HG03571 (cell line): ENCODE measurements at regions not wholly inside any gene's neighbourhood (a gene's known extent, or its start where the extent isn't known, plus 50 kb on each side); places are given as distances from the start of the nearest gene placed in this dataset.

Experiments
- ATAC-seq: cut with Tn5 transposase; IDR thresholded peaks from one replicate; pipeline ENCODE4 v1.9.1; 2021; ENCODE audit not compliant: unreplicated experiment

DNA sequence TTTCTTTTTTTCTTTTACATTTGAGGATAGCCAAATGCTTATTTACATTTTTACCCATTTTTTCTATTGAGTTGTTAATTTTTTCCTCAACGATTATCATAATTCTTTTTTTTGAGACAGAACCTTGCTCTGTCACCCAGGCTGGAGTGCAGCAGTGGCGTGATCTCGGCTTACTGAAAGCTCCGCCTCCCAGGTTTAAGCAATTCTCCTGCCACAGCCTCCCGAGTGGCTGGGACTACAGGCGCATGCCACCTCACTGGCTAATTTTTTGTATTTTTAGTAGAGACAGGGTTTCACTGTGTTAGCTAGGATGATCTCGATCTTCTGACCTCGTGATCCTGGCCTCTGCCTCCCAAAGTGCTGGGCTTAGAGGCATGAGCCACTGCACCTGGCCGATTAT, 208.7 kb downstream of the LIG4 start:
- ATAC-seq, result no peak

DNA sequence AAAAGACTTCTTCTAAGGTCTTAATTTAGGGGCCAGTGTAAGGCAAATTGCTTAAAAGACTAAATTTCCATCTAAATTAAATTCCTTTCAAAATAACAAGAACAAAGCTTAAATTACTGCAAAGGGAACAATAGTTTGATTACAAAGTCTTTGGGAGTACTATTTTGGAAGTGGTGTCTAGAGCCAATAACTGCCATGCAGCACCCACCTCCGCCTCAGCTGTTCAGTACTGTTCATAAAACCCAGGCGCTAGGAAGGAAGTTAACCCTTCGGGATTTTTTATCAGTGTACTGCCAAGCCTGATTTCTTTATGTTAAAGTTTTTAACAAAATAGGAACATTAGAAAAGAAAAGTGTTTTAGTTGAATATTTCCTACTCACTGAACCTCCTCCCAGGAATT, 210.1 kb downstream of the LIG4 start:
- no peak for ATAC-seq

DNA sequence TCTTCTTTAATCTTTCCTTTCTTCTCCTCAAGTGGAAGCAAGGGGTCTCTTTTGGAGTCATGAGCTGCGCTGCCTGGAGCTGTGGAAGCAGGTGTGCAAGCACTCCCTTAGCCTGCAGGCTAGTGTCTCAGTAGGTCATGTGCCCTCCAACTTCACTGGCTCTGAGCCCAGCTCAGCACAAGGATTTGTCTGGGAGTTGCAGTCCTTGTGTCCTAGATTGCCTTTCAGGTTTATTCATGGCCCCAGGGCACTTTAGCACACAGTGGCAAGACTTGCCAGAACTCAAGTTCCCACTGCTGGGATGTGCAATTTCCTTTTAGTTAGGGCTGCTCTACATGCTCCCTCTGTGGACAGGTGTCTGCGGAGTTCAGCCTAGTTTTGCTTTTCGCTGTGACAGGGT, 211.7 kb downstream of the LIG4 start:
- no peak for ATAC-seq

DNA sequence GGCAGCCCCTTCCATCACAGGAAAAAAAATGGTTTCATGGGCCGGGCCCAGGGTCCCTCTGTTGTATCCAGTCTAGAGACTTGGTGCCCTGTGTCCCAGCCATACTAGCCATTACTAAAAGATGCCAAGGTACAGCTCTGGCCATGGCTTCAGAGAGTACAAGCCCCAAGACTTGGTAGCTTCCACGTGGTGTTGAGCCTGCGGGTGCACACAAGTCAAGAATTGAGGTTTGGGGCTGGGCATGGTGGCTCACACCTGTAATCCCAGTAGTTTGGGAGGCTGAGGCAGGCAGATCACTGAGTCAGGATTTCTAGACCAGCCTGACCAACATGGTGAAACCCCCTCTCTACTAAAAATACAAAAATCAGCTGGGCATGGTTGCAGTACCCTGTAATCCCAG, 214.3 kb downstream of the LIG4 start:
- no peak for ATAC-seq

DNA sequence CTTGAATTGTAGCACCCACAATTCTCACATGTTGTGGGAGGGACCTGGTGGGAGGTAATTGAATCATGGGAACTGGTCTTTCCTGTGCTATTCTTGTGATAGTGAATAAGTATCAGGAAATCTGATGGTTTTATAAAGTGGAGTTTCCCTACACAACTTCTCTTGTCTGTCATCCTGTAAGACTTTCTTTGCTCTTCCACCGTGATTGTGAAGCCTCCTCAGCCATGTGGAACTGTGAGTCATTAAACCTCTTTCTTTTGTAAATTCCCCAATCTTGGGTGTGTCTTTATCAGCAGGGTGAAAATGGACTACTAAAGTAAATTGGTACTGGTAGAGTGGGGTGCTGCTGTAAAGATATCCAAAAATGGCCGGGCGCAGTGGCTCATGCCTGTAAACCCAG, 215.6 kb downstream of the LIG4 start:
- ATAC-seq, result no peak

DNA sequence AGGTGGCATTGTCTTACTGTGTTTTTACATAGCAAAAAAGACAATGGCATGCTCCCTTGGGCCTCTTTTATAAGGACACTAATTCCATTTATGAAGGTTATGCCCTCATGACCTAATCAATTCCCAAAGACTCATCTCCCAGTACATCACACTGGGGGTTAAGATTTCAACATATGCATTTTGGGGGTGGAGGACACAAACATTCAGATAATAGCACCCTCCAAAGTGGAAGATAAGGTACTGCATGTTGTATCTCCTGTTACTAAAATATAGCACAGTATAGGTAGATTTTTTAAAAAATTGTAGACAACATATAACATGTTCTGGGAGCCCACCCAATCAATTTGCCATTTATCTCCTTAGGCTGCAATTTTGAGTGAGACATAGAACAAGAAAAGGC, 221.2 kb downstream of the LIG4 start:
- ATAC-seq, result no peak

DNA sequence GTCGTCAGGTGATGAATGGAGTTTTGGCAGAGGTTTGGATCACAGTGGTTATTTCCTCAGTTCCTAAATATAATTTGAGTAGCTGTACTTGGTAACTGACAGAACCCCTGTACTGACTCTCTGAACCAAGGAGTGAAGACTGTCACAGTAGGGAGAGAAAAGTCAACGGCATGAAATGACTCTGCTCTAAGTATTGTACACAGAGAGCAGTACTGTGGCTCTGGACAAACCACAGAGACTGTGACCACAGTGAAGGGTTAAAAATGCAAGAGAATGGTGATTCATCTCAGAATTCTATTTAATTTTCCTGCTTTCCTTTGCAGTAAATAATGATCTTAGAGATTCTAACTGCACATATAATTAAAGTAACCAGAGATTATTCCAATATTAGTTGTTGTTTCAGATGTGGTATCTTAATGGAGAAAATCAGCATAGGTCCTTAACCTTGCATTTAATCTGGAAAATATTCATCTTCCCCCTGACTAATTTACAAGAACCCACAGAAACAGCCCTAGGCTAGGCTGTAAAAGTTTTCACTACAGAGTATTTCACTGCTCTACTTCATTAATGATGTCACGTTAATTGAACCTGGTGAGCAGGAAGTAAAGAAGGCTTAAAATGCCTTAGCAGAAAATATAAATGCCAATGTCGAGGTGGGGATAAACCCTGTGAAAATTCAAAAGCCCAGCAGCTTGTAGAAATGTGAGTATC, 221.9 kb downstream of the LIG4 start:
- ATAC-seq, result no peak

DNA sequence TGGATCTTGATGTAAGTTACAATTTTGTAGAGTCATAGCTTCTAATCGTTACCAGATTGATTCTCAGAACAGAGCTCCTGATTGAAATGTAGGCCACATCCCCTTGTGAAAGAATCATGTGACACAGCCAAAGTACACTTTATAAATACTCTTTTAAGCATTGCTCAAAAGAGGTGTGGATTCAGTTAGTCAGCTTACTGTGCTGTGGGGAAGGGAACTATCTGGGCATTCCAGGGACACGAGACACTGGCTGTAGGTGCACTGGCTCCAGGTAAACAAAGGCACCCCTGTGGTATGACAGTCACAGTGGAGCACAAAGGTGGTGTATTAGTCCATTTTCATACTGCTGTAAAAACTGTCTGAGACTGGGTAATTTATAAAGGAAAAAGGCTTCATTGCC, 222.8 kb downstream of the LIG4 start:
- no peak for ATAC-seq

DNA sequence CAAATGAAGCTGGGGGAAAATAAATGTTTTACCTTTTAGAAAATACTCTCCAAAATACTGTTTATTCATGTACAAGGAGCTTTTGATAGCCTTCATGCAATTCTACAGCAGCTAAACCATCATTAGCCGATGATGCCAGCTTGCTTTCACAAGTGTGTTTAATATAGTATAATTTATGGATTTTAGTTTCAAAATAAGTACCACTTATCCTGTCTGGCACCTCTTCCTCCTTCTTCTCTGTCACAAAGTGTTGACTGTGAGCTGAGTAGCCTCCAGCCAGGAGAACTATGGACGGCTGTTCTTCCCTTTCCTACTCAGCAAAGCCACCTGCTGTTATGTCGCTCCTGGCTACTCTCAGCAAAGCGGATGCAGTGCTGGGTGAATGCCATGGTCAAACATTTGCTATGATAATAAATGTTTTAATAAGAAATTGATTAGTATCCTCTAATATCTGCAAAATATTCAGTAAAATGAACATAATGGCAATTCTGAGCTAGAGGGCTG, 238.2 kb downstream of the LIG4 start:
- no peak for ATAC-seq

DNA sequence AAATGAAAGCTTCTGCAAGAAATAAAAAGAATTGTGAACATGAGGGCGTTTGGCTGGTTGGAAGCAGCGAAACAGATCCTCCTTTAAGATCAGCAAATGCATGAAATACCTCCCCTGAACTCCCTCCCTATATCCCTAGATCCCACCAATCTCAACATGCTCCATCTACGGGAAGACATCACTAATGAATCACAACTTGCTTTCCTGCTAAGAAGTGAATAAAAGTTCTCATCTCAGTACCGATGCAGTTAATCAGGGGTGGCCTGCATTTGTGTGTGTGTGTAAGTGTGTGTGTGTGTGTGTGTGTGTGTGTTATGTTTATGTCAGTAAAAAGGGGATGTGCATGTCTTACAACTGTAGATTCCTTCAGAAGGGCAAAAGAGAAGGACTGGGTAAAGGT, 238.7 kb downstream of the LIG4 start:
- ATAC-seq, result no peak

DNA sequence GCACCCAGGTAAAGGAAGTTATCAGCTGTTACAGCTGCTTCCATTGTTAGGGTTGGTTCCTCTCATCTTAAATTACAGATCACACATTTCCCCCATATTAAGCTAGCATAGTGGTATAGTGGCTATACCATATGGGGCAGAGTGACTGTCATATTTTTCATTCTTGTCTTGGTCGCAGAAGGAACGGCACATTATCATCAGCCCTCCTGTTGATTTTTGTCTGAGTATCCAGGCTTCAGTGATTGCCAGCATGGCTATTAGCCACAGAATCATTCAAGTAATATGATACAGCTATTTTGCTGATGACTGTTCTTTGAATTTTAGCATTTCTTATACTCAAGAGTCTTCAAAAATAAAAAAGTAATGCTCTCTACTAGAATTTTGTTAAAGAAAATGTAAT, 240.9 kb downstream of the LIG4 start:
- no peak for ATAC-seq

DNA sequence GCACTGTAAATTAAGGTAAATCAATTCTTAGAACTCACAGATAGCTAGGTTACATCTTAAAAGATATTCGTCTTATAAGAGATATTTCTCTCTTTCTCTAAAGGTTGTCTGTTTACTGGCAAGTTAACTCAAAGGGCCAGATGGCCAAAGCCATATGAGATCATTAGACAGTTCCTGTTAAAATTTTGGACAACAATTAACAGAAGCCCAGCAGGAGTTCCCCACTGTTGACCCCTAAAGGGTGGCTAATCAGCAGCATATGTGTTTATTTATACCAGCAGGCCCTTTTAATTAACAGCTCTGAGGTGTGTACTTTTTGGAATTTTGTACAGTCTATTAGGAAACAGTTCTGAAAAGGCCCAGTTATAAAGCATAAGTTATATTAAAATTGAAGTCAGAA, 245.8 kb downstream of the LIG4 start:
- no peak for ATAC-seq

DNA sequence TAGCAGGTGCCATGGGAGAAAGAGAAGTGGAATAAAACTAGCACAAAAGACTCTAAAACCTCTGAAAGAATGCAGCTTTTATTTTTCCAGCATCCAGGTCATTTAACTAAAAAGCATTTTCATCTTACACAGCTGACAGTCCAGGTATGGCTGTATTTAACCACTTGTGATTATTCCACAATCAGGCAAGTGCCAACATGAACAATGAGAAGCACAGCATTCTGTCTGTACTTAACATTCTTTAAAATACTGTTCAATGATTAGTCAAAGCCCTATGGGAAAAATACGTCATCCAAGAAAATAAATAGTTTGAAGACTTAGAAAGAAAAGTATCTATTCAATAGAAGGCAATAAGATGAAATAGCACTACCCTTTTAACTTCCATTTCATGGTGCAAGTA, 246.9 kb downstream of the LIG4 start:
- no peak for ATAC-seq

DNA sequence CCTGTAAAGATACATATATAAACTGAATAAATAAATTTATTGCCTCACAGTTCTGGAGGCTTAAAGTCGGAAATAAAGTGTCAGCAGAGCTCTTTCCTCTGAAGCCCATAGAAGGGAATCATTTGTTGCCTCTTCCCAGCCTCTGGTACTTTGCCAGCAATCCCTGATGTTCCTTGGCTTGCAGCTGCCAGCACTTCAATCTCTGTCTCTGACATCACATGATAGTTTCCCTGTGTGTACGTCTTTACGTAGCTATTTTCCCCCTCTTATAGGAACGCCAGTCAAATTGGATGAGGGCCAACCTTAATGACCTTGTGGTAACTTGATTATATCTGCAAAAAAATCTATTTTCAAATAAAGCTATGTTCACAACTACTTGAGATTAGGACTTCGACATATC, 250.9 kb downstream of the LIG4 start:
- ATAC-seq, result no peak

DNA sequence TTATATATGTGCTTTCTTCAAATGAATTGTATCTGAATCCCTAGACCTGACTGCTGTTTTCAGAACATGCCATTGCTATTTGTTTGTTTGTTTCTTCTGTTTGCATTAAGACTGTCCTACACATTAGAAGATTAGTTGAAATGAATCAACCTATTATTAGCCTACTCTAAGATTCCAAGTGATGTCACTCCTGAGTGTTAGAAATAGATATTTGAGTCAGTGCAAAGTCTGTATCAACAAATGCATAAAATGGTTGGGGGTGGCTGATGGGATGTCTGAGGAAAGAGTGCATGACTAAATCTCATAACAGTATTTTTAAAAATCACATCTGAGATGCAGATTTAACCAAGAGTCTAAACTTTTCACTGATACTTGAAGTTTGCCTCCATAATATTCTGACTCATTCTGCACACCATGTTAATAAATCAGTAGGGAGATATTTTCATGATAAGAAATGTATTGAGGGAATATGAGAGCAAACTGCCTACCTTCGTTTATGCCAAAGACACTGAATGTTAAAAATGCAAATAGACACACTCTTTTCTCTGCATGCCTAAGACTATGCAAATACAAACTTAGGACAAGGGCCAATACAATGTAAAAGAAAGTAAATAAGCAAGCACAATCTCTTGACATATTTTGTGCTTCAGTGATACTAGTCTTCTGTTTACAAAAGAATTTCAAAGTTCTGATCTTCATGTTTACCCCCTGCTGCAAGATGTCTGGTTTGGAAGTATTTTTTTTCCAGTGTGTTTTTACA, 253.3 kb downstream of the LIG4 start:
- ATAC-seq, result no peak

DNA sequence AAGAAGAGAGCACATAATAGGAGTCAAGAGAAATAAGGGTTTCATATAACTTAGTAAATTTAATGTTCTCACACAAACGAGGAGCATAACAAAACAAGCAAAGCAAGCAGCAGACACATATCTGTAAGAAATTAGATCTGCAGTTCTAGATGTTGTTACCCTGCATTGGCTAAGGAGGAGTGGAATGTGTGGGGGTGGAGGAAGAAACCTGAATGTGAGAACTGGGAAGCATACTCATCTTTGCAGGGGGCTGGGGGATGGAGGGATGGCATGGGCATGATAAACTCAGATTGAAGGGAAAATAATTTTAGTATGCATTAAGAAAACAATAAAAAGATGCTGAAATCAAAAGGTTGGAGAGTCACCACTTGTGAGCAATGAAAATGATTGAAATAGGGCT, 255.0 kb downstream of the LIG4 start:
- no peak for ATAC-seq

DNA sequence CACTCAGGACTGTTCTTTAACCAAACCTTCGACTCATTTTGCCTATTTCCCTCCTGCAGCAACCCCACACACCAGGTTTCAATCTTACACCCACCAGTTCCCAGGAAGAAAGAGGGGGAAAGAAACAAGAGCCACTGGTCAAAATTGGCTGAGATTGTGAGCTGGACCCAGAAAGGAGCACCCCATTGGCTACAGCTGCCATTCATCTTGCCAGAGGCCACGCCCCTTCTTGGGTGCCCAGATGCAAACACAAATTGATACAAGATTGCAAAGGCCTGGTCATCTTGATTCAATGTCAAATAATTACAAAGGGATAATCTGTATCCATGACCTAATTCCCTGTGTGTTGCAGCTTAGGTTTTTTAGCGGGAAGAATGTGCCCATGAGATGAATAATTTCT, 258.4 kb downstream of the LIG4 start:
- no peak for ATAC-seq

DNA sequence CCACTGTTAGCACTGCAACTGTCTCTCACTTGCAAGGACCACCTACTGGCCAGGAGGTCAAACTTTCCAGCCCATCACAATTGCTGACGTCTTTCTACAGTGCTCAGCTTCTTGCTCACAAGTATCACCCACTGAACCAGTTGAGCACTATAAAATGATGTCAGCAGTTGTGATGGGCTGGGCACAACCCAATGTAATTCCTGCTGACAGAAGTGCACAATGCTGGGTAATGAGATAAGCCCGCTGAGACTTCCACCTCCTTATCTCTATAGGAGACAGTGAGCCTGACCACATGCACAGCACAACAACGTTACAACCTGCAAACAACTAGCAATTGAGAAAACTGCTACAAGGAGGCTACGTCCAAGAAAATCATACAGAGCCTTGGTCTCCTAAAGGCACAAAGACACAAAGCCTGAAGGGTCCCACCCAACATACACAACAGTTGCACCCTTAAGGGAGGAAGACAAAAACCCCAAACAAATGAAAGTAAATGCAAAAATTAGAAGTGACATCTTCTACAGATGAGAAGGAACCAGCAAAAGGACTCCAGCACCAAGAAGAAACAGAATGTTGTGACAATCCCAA, 273.2 kb downstream of the LIG4 start:
- ATAC-seq, result no peak

DNA sequence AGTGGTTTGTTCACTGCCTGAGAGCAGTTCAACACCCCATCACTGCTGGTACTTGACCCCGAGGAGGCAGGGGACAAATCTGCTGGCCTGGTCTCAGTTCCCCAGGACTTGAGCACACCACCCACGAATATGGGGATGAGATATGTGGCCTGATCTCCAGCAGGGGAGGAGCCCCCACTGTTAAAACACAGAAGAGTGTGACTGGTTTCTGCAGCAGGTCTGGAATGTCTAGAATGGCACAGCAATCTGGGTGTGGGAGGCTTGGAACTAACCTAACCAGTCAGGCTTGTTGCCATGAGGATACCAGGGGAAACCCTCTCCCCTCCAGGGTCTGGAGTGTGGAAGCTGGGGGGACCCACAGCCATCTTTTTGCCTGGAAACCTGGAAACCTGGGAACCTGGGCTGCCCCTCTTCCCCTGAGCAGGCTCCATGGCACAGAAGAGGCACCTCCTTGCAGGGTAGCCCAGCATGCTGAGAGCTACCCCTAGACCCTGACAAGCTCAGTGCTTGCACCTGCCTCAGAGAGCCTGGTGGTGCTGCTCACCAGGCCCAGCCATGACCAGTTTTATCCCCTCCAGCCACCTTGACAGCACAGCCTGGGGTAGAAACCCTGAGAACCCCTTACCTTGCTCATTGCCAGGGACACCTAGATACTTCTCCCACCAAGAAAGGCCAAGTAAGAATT, 273.8 kb downstream of the LIG4 start:
- no peak for ATAC-seq

DNA sequence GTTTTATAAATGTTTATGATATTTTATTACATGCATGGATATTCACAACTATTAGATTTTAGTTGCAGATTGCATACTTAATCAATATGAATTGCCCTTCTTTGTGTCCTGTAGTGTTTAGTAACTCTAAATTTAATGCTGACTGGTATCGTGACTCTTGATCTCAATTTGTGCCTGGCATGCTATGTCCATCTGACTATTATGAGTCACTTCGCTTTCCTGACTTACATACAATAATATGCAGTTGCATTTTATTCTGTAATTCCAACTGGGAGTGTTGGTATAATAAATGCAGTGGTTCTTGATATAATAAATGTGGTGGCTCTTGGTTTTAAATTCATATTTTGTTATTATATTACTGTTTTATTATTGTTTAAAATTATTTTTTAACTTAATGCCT, 277.5 kb downstream of the LIG4 start:
- ATAC-seq, result no peak

DNA sequence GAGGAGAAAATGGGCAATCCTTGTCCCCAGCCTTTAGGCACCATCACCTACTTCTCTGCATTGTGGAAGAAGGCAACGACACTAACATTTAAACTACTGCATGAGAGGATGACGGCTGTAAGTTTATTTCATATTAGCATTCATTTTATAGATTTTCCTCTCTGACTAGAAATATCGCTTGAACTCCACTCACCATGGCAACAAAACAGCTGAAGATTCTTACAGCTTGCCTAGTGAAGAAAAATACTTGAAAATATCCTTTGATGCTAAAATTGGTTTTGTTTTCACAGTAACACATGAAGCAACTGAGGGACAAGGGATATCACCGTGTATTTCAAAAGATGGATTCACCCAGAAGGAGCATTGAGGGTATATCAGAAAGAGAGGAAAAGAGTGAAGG, 284.3 kb downstream of the LIG4 start:
- no peak for ATAC-seq

DNA sequence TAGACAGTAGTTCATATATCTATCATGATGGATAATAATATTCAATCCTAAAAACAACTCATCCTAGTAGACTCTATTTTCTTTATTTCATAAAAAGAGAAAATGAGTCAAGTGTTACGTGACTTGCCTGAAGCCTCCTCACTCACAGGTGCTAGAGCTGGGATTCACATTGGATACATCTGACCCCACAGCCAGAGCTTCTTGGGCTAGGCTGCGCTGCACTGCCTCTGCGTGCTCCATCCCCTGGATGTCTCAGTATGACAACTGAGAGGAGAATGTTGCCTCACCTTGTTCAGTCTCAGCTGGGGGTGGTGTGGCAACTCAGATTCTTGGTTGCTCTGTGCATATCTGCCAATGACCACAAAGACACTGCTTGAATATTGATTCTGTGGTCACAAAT, 286.6 kb downstream of the LIG4 start:
- ATAC-seq, result no peak
